Activated B cell treated with CpG ODN at 0.5 μM for 24 hours (primary cell): ENCODE measurements at regions not wholly inside any gene's neighbourhood (a gene's known extent, or its start where the extent isn't known, plus 50 kb on each side); places are given as distances from the start of the nearest gene placed in this dataset.

Experiments
- ATAC-seq: fragments of 200-7000 bp; cut with Tn5 transposase; one replicate; pipeline ENCODE4 v1.10.0; 2021; ENCODE audit warnings: low read depth, mild to moderate bottlenecking, moderate library complexity
- CTCF ChIA-PET: fragments of 350-600 bp; sonication (Branson Sonifier 250); formaldehyde crosslinking; loops from one replicate; lab custom pipeline; 2021; ENCODE audit warnings: antibody characterized with exemption; lab: Charles Lee
- POLR2A ChIA-PET: fragments of 350-600 bp; sonication (Branson Sonifier 250); formaldehyde crosslinking; loops from one replicate; lab custom pipeline; 2021; ENCODE audit warnings: antibody characterized with exemption; lab: Charles Lee
- DNase-seq: peaks from one replicate; pipeline ENCODE4 v3.0.0; 2022
- H3K27ac Mint-ChIP-seq: one replicate; pipeline ENCODE4 v1.8.0; 2020; ENCODE audit warnings: mixed read lengths
- H3K27me3 Mint-ChIP-seq: one replicate; pipeline ENCODE4 v1.8.0; 2021; ENCODE audit warnings: mixed read lengths
- H3K36me3 Mint-ChIP-seq: one replicate; pipeline ENCODE4 v1.8.0; 2021; ENCODE audit warnings: low read depth, mixed read lengths
- H3K4me1 Mint-ChIP-seq: one replicate; pipeline ENCODE4 v1.8.0; 2021; ENCODE audit warnings: mixed read lengths
- H3K4me3 Mint-ChIP-seq: one replicate; pipeline ENCODE4 v1.8.0; 2020; ENCODE audit warnings: mild to moderate bottlenecking, mixed read lengths
- H3K9me3 Mint-ChIP-seq: one replicate; pipeline ENCODE4 v1.8.0; 2020; ENCODE audit warnings: mixed read lengths
- intact Hi-C: fragments of 100-400 bp; cut with micrococcal nuclease; formaldehyde crosslinking; loops from one replicate; pipeline ENCODE4 v1.15.1; 2024
- TF ChIP-seq, protein P1 (sequence below): fragments of 200-600 bp; IDR thresholded peaks from one replicate; pipeline ENCODE4 v1.8.0; 2022; ENCODE audit warnings: antibody characterized with exemption, mild to moderate bottlenecking

DNA sequence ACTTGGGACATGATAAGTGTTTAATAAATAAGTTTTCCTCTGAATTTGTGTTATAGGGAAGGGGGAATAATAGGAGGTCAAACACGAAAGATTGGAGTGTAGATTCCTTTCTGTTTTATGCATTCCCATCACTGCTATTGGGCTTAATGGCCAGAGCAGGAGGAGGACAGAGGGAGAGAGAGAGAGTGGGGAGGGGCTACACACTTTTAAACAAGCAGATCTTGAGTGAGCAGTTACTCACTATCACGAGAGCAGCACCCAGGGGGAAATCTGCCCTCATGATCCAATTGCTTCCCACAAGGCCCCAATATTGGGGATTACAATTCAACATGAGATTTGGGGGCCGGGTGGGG, 505.0 kb downstream of the GRIN2A start:
- H3K4me1 Mint-ChIP-seq: no peaks in the 10 kb centered on the region
- peaks cover 2% of the 10 kb centered on the region for H3K27me3 Mint-ChIP-seq
- CTCF ChIA-PET: no interaction called here

DNA sequence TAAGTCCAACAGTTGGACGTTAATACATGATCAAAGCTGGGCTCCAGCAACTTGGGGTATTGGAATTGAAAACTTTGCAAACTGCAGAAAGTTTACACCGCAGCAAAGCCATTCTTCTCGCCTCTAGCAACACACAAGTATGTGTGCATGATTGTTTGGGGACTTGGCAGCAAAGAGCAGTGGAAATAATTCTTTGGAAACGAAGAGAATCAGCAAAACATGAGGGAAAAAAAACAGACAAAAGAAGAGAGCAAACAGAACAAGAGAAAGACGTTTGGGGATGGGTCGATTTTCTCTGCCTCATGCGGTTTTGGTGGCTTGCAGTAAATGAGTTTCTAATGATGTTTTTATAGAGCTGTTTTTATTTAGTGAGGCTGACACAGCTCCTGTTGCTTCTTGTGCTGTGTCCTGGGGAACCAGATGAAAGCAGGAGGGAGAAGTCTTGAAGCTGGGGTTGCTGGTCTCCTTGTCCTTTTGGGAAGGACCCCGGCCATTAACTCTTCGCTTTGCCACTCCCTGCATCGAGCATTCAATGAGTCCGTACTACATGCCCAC, 502.9 kb downstream of the GRIN2A start:
- no peak for DNase-seq
- H3K4me1 Mint-ChIP-seq: no peaks in the 10 kb centered on the region
- no peak overlapping the region for H3K27ac Mint-ChIP-seq
- no peak overlapping the region for H3K4me3 Mint-ChIP-seq
- CTCF ChIA-PET: no interaction called here
- POLR2A ChIA-PET: no interaction called here
- no peaks in the 10 kb centered on the region for H3K36me3 Mint-ChIP-seq
- peaks cover 12% of the 10 kb centered on the region for H3K9me3 Mint-ChIP-seq
- peaks cover 2% of the 10 kb centered on the region for H3K27me3 Mint-ChIP-seq
- intact Hi-C loops: no loop called here
- TF ChIP-seq, protein P1, sequence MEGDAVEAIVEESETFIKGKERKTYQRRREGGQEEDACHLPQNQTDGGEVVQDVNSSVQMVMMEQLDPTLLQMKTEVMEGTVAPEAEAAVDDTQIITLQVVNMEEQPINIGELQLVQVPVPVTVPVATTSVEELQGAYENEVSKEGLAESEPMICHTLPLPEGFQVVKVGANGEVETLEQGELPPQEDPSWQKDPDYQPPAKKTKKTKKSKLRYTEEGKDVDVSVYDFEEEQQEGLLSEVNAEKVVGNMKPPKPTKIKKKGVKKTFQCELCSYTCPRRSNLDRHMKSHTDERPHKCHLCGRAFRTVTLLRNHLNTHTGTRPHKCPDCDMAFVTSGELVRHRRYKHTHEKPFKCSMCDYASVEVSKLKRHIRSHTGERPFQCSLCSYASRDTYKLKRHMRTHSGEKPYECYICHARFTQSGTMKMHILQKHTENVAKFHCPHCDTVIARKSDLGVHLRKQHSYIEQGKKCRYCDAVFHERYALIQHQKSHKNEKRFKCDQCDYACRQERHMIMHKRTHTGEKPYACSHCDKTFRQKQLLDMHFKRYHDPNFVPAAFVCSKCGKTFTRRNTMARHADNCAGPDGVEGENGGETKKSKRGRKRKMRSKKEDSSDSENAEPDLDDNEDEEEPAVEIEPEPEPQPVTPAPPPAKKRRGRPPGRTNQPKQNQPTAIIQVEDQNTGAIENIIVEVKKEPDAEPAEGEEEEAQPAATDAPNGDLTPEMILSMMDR: no peak
- ATAC-seq: no peak

More for the DNA sequence above, 505.0 kb downstream of the GRIN2A start:
- Mint-ChIP-seq H3K27ac (no peak overlapping the region), H3K36me3 (no peaks in the 10 kb centered on the region), H3K9me3 (no peaks in the 10 kb centered on the region), H3K4me3 (no peak overlapping the region)
- TF ChIP-seq, protein P1: no peak
- no peak for DNase-seq
- POLR2A ChIA-PET: no interaction called here
- intact Hi-C loops: no loop called here
- no peak for ATAC-seq

DNA sequence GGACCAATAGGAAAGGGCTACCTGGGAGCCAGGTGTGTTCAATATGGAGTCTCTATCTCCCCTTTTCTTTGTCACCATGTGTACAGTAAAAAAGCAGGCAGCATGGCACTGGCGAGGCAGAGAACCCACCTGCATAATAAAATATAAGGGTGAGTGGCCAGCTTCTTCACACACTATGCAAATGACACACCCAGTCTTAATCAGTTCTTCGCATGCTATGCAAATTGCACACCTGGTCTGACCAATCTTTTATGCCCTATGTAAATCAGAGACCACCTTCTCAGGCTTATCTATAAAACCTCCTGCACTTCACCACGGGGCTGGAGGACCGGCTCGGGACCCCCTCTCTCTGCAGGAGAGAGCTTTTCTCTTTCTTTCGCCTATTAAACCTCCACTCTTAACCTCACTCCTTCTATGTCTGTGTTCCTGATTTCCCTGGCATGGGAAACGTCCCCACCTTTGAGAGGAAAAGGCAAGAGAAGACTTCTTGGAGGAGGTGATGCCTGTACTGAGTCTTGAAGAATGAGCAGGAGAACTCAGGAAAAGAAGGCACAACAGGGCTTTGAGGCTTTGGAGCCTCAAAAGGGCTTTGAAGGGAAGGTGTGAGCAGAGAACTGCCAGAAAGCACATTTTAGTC, 502.1 kb downstream of the GRIN2A start:
- Mint-ChIP-seq H3K4me1 (no peaks in the 10 kb centered on the region), H3K27ac (no peak overlapping the region), H3K9me3 (peaks cover 12% of the 10 kb centered on the region), H3K27me3 (peaks cover 2% of the 10 kb centered on the region), H3K36me3 (no peaks in the 10 kb centered on the region), H3K4me3 (no peak overlapping the region)
- ATAC-seq (no peak), DNase-seq (no peak)
- intact Hi-C loops: no loop called here
- CTCF ChIA-PET: no interaction called here
- POLR2A ChIA-PET: no interaction called here
- TF ChIP-seq, protein P1: no peak

DNA sequence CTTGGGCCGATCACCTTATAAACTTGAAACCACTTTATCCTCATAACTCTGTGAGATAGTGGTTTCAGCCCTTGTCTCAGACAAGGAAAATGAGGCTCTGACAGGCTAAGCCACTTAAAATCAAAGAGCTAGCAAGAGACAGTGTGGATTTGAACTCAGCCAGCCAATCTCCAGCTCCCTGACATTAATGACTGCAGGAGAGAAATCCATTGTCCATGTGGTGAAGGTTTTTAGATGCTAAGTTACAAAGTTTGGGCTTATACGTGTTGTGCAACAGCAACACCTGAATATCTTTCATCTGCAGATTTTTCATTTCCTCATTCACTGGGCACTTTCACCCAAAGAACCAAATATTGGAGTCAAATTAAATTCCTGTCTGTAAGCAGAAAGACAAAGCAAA, 501.3 kb downstream of the GRIN2A start:
- no peak overlapping the region for H3K4me3 Mint-ChIP-seq
- intact Hi-C loops: no loop called here
- no peaks in the 10 kb centered on the region for H3K27me3 Mint-ChIP-seq
- ChIA-PET POLR2A (no interaction called here), CTCF (no interaction called here)
- DNase-seq (no peak), ATAC-seq (no peak)
- TF ChIP-seq, protein P1: no peak
- H3K4me1 Mint-ChIP-seq: no peaks in the 10 kb centered on the region
- H3K27ac Mint-ChIP-seq: no peak overlapping the region
- no peaks in the 10 kb centered on the region for H3K36me3 Mint-ChIP-seq
- peaks cover 12% of the 10 kb centered on the region for H3K9me3 Mint-ChIP-seq

DNA sequence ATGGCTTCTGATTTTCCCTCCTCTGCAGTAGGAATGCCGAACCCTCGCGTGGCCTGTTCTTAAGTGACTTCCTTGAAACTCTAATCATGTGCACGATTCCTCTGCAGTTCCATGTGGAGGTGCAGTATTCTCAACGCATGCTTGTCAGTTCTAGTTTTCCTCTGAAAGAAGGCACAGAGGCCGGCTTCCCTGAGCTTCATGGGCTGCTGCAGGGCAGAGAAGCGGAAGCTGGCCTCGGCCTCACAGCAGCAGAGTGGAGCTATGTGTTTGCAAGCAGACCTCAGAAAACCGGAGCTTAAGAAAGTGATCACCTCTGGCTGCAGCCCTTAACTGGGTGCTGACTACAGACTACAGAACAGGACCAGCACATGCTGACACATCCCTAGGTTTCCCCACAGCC, 500.7 kb downstream of the GRIN2A start:
- intact Hi-C loops: no loop called here
- no peak overlapping the region for H3K4me3 Mint-ChIP-seq
- no peak for ATAC-seq
- H3K27ac Mint-ChIP-seq: no peak overlapping the region
- ChIA-PET POLR2A (no interaction called here), CTCF (no interaction called here)
- no peaks in the 10 kb centered on the region for H3K27me3 Mint-ChIP-seq
- TF ChIP-seq, protein P1: no peak
- H3K4me1 Mint-ChIP-seq: no peaks in the 10 kb centered on the region
- no peaks in the 10 kb centered on the region for H3K36me3 Mint-ChIP-seq
- H3K9me3 Mint-ChIP-seq: peaks cover 12% of the 10 kb centered on the region
- DNase-seq: no peak
